DOHH2 (cell line): ENCODE measurements at regions not wholly inside any gene's neighbourhood (a gene's known extent, or its start where the extent isn't known, plus 50 kb on each side); places are given as distances from the start of the nearest gene placed in this dataset.

Experiments
- H3F3A ChIP-seq: fragments of 200-600 bp; sonication (generic), shearing (Covaris generic); 2 replicates; pipeline ENCODE4 v1.6.0; 2016; ENCODE audit warnings: antibody characterized with exemption, mild to moderate bottlenecking; ENCODE audit not compliant: control insufficient read depth, insufficient read depth
- H3K27ac ChIP-seq: fragments of 200-600 bp; sonication (generic); 2 replicates; pipeline ENCODE4 v1.5.1; 2014; ENCODE audit warnings: low read depth, mild to moderate bottlenecking, low read length, moderate library complexity
- H3K27me3 ChIP-seq: fragments of 200-600 bp; sonication (generic); 2 replicates; pipeline ENCODE4 v1.6.1; 2014; ENCODE audit warnings: mild to moderate bottlenecking, low read length, mixed read lengths; ENCODE audit not compliant: control insufficient read depth
- H3K36me3 ChIP-seq: fragments of 200-600 bp; sonication (generic); 2 replicates; pipeline ENCODE4 v1.6.1; 2014; ENCODE audit warnings: mild to moderate bottlenecking, low read length, moderate library complexity, mixed read lengths; ENCODE audit not compliant: control insufficient read depth
- H3K4me1 ChIP-seq: fragments of 200-600 bp; sonication (generic); 2 replicates; pipeline ENCODE4 v1.6.1; 2014; ENCODE audit warnings: mild to moderate bottlenecking, low read length, mixed read lengths; ENCODE audit not compliant: control insufficient read depth
- H3K4me2 ChIP-seq: fragments of 200-600 bp; sonication (generic); 2 replicates; pipeline ENCODE4 v1.6.0; 2014; ENCODE audit warnings: mild to moderate bottlenecking, low read length, moderate library complexity
- H3K4me3 ChIP-seq: fragments of 200-600 bp; sonication (generic); 2 replicates; pipeline ENCODE4 v1.5.1; 2014; ENCODE audit warnings: mild to moderate bottlenecking, low read length, mixed read lengths
- H3K79me2 ChIP-seq: fragments of 200-600 bp; sonication (generic); 2 replicates; pipeline ENCODE4 v1.6.1; 2014; ENCODE audit warnings: mild to moderate bottlenecking, low read length, mixed read lengths; ENCODE audit not compliant: control insufficient read depth
- H3K9me2 ChIP-seq: fragments of 200-600 bp; sonication (generic); replicated peaks from 2 replicates; pipeline ENCODE4 v1.6.1; 2014; ENCODE audit warnings: mild to moderate bottlenecking, low read length, mixed read lengths; ENCODE audit not compliant: control insufficient read depth
- H3K9me3 ChIP-seq: fragments of 200-600 bp; sonication (generic); 2 replicates; pipeline ENCODE4 v1.6.1; 2014; ENCODE audit warnings: antibody characterized with exemption, low read length, mixed read lengths; ENCODE audit not compliant: control insufficient read depth, insufficient read depth
- H4K20me1 ChIP-seq: fragments of 200-600 bp; sonication (generic); 2 replicates; pipeline ENCODE4 v1.6.0; 2014; ENCODE audit warnings: low read depth, mild to moderate bottlenecking, antibody characterized with exemption, low read length, moderate library complexity; ENCODE audit not compliant: control insufficient read depth, insufficient read depth
- CTCF ChIP-seq: fragments of 200-600 bp; sonication (generic); IDR thresholded peaks from one replicate; pipeline ENCODE4 v1.5.1; 2014; ENCODE audit warnings: antibody characterized with exemption, mild to moderate bottlenecking, low read depth, low read length; ENCODE audit not compliant: poor library complexity, severe bottlenecking
- EZH2phosphoT487 ChIP-seq: fragments of 200-600 bp; sonication (generic); IDR thresholded peaks from 2 replicates; pipeline ENCODE4 v1.6.1; 2017; ENCODE audit warnings: borderline replicate concordance, mild to moderate bottlenecking, antibody characterized with exemption, low read length, moderate library complexity, mixed read lengths

- no peaks in the 10 kb centered on the region for H3K9me3 ChIP-seq
- no peaks in the 10 kb centered on the region for H4K20me1 ChIP-seq
- no peaks in the 10 kb centered on the region for H3K9me2 ChIP-seq
- 0 out of 2 replicates have a peak, but pooled peaks cover 2% of the 10 kb centered on the region for H3K27me3 ChIP-seq
- H3K79me2 ChIP-seq: no peaks in the 10 kb centered on the region
- H3K36me3 ChIP-seq: no peaks in the 10 kb centered on the region
- H3F3A ChIP-seq: no peaks in the 10 kb centered on the region
- H3K4me1 ChIP-seq: peaks cover 5% of the 10 kb centered on the region
- H3K4me2 ChIP-seq: no peak overlapping the region
- H3K4me3 ChIP-seq: no peak overlapping the region
- TF ChIP-seq EZH2phosphoT487 (no peak), CTCF (no peak)
- no peak overlapping the region for H3K27ac ChIP-seq
These were observed 165.0 kb downstream of the LACC1 start for GRCh38 chr13:44044547-44045179.

- no peaks in the 10 kb centered on the region for H3K9me2 ChIP-seq
- no peak overlapping the region for H3K4me3 ChIP-seq
- H3F3A ChIP-seq: no peaks in the 10 kb centered on the region
- H4K20me1 ChIP-seq: no peaks in the 10 kb centered on the region
- no peaks in the 10 kb centered on the region for H3K9me3 ChIP-seq
- H3K4me2 ChIP-seq: no peak overlapping the region
- 0 out of 2 replicates have a peak, but pooled peaks cover 2% of the 10 kb centered on the region for H3K27me3 ChIP-seq
- no peaks in the 10 kb centered on the region for H3K79me2 ChIP-seq
- H3K36me3 ChIP-seq: no peaks in the 10 kb centered on the region
- H3K4me1 ChIP-seq: peaks cover 5% of the 10 kb centered on the region
- H3K27ac ChIP-seq: no peak overlapping the region
- TF ChIP-seq CTCF (no peak), EZH2phosphoT487 (no peak)
These were observed 165.5 kb downstream of the LACC1 start for GRCh38 chr13:44045180-44045562.

- 0 out of 2 replicates have a peak, but pooled peaks cover 2% of the 10 kb centered on the region for H3K27me3 ChIP-seq
- H3K4me1 ChIP-seq: peaks cover 5% of the 10 kb centered on the region
- H3K27ac ChIP-seq: no peak overlapping the region
These were observed 166.7 kb downstream of the LACC1 start for GRCh38 chr13:44046428-44046827.

More at GRCh38 chr13:44046428-44046827, 166.7 kb downstream of the LACC1 start:
- H3K4me3 ChIP-seq: no peak overlapping the region
- H3K4me2 ChIP-seq: no peak overlapping the region
- no peaks in the 10 kb centered on the region for H3K36me3 ChIP-seq
- H3K79me2 ChIP-seq: no peaks in the 10 kb centered on the region
- H4K20me1 ChIP-seq: no peaks in the 10 kb centered on the region
- no peaks in the 10 kb centered on the region for H3F3A ChIP-seq
- no peak for TF ChIP-seq CTCF
- no peak for TF ChIP-seq EZH2phosphoT487
- H3K9me3 ChIP-seq: no peaks in the 10 kb centered on the region
- H3K9me2 ChIP-seq: no peaks in the 10 kb centered on the region
